Bronchial epithelial cell (primary cell): ENCODE measurements at regions not wholly inside any gene's neighbourhood (a gene's known extent, or its start where the extent isn't known, plus 50 kb on each side); places are given as distances from the start of the nearest gene placed in this dataset.
A peak's percentile ranks its signal among the peaks of the same experiment; 100 is the strongest.
"Not testable (repeated sequence)": the region's sequence is repeated elsewhere in the genome, so short reads cannot be mapped to it uniquely, and the experiment has no call there.

Experiments used
- DNase-seq: peaks from one replicate; pipeline ENCODE4 v3.0.0-alpha.2; 2010; ENCODE audit warnings: low read depth
- FAIRE-seq: peaks from 2 replicates; lab custom pipeline; 2011; peaks lifted over from hg19 to GRCh38; lab: Jason Lieb, UNC
- H3K27me3 ChIP-seq: 2 replicates; pipeline ENCODE4 v1.5.1; 2011; ENCODE audit warnings: low read length; ENCODE audit not compliant: control insufficient read depth, insufficient read depth
- H3K36me3 ChIP-seq: 2 replicates; pipeline ENCODE4 v1.5.1; 2011; ENCODE audit warnings: low read length; ENCODE audit not compliant: control insufficient read depth, insufficient read depth
- H3K4me3 ChIP-seq: 2 replicates; pipeline ENCODE4 v1.5.1; 2011; ENCODE audit warnings: mild to moderate bottlenecking, low read depth, low read length, control low read depth
- CTCF ChIP-seq: IDR thresholded peaks from 2 replicates; pipeline ENCODE4 v1.5.1; 2011; ENCODE audit warnings: mild to moderate bottlenecking, moderate library complexity, low read length, control low read depth, inconsistent platforms; ENCODE audit not compliant: insufficient read depth, severe bottlenecking

GRCh38 chr20:52035498-52035897 lies 156.1 kb downstream of the ZFP64 start:
- no peaks in the 10 kb centered on the region for H3K27me3 ChIP-seq
- FAIRE-seq (no peak), DNase-seq (no peak)
- no peak overlapping the region for H3K4me3 ChIP-seq
- H3K36me3 ChIP-seq, result no peaks in the 10 kb centered on the region
- no peak for TF ChIP-seq CTCF

- Histone ChIP-seq H3K36me3 (no peaks in the 10 kb centered on the region), H3K27me3 (no peaks in the 10 kb centered on the region), H3K4me3 (no peak overlapping the region)
- FAIRE-seq (no peak), DNase-seq (no peak)
- no peak for TF ChIP-seq CTCF
Measured at GRCh38 chr20:52034581-52034980, 157.0 kb downstream of the ZFP64 start.

- Histone ChIP-seq H3K36me3 (no peaks in the 10 kb centered on the region), H3K4me3 (no peak overlapping the region), H3K27me3 (no peaks in the 10 kb centered on the region)
- FAIRE-seq (no peak), DNase-seq (no peak)
- no peak for TF ChIP-seq CTCF
Measured at GRCh38 chr20:52033313-52033712, 158.3 kb downstream of the ZFP64 start.

GRCh38 chr20:52032304-52032683 lies 159.3 kb downstream of the ZFP64 start:
- H3K36me3 ChIP-seq, FAIRE-seq, H3K27me3 ChIP-seq, H3K4me3 ChIP-seq, DNase-seq: not testable (repeated sequence)

GRCh38 chr20:52031563-52032303 lies 159.8 kb downstream of the ZFP64 start:
- FAIRE-seq (no peak), DNase-seq (peak; percentile 24)
- no peak for TF ChIP-seq CTCF
- Histone ChIP-seq H3K27me3 (no peaks in the 10 kb centered on the region), H3K36me3 (no peaks in the 10 kb centered on the region), H3K4me3 (no peak overlapping the region)

- H3K27me3 ChIP-seq, result no peaks in the 10 kb centered on the region
- no peak for TF ChIP-seq CTCF
- FAIRE-seq (no peak), DNase-seq (no peak)
- H3K36me3 ChIP-seq, result no peaks in the 10 kb centered on the region
- H3K4me3 ChIP-seq, result no peak overlapping the region
Measured at GRCh38 chr20:52031206-52031562, 160.4 kb downstream of the ZFP64 start.

- FAIRE-seq, result not testable (repeated sequence)
Measured at GRCh38 chr20:52029129-52029528, 162.4 kb downstream of the ZFP64 start.

More at GRCh38 chr20:52029129-52029528, 162.4 kb downstream of the ZFP64 start:
- not testable (repeated sequence) for H3K27me3 ChIP-seq, DNase-seq, H3K36me3 ChIP-seq, H3K4me3 ChIP-seq
